A549 (cell line): ENCODE measurements at regions not wholly inside any gene's neighbourhood (a gene's known extent, or its start where the extent isn't known, plus 50 kb on each side); places are given as distances from the start of the nearest gene placed in this dataset.
"Not testable (repeated sequence)": the region's sequence is repeated elsewhere in the genome, so short reads cannot be mapped to it uniquely, and the experiment has no call there.

ENCODE experiments used
- CEBPB ChIP-seq, 2 experiments: fragments of >200 bp in 1 of 2; sonication (Bioruptor Twin) in 1 of 2; formaldehyde crosslinking in 1 of 2; IDR thresholded peaks; 2 replicates each; pipeline ENCODE4 v1.6.1; 2012 to 2016
- CTCF ChIP-seq: fragments of >200 bp; sonication (Bioruptor Twin); formaldehyde crosslinking; IDR thresholded peaks from 3 replicates; pipeline ENCODE4 v1.5.1; 2016
- JUN ChIP-seq, 2 experiments: fragments of >200 bp; sonication (Bioruptor Twin); formaldehyde crosslinking; IDR thresholded peaks; 2 replicates in 1 of 2; 3 replicates in 1 of 2; pipeline ENCODE4 v1.6.1; 2016 to 2017
- MAX ChIP-seq: IDR thresholded peaks from 2 replicates; pipeline ENCODE4 v1.6.1; 2012
- PBX3 ChIP-seq: IDR thresholded peaks from 2 replicates; pipeline ENCODE4 v1.6.1; 2012
- POLR2A ChIP-seq: IDR thresholded peaks from 2 replicates; pipeline ENCODE4 v1.6.1; 2012; ENCODE audit warnings: mild to moderate bottlenecking, low read length
- ZFP36 ChIP-seq: fragments of 450-650 bp; IDR thresholded peaks from 2 replicates; pipeline ENCODE4 v1.6.1; 2014; ENCODE audit warnings: borderline replicate concordance; ENCODE audit not compliant: partially characterized antibody

GRCh38 chrX:101738867-101739266 lies 79.2 kb upstream of the ARMCX2 start:
- not testable (repeated sequence) for TF ChIP-seq CTCF; MAX; POLR2A; ZFP36; PBX3; JUN (IDR thresholded peaks at IDR 0.05); CEBPB (IDR thresholded peaks at IDR 0.05)
